HG02763 (cell line): ENCODE measurements at regions not wholly inside any gene's neighbourhood (a gene's known extent, or its start where the extent isn't known, plus 50 kb on each side); places are given as distances from the start of the nearest gene placed in this dataset.
"Not testable (repeated sequence)": the region's sequence is repeated elsewhere in the genome, so short reads cannot be mapped to it uniquely, and the experiment has no call there.

ENCODE experiments used
- ATAC-seq: cut with Tn5 transposase; IDR thresholded peaks from one replicate; pipeline ENCODE4 v1.9.1; 2021; ENCODE audit warnings: mild to moderate bottlenecking, moderate library complexity; ENCODE audit not compliant: unreplicated experiment

DNA sequence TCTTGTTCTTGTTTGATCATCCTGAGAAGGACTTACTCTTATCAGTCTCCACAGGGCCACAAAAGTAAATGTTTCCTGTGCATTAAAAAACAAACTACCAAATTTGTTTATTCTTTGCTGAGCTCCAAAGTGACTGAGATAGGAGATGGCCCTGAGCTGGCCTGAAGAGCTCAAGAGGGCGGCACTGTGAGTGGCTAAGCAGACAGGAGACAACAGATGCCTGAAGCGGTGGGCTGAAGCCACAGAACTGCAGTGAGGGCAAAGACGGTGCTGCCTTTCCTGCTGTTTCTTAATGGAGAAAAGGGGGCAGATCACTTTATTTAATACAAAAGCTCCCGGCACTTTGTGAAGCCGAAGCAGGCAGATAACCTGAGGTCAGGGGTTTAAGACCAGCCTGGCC lies 379.6 kb downstream of the ARL4A start:
- ATAC-seq = no peak

DNA sequence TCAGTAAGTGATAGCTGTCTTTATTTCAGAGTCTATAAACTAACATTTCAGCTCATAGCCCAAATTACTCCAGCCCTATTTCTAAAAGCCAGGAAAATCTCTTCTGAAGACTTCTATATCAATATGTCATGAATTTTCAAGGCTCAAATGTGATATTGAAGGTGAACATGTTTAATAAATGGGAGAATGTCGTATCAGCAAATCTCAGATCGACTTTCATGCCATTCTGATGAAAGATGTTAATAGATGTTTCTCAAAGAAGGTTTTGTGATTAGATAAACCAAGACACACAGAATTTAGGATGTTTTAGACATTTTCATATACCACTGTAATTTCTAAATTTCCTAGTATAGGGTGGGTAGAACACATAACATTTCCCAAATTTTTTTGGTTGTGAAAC lies 380.6 kb downstream of the ARL4A start:
- ATAC-seq = no peak

DNA sequence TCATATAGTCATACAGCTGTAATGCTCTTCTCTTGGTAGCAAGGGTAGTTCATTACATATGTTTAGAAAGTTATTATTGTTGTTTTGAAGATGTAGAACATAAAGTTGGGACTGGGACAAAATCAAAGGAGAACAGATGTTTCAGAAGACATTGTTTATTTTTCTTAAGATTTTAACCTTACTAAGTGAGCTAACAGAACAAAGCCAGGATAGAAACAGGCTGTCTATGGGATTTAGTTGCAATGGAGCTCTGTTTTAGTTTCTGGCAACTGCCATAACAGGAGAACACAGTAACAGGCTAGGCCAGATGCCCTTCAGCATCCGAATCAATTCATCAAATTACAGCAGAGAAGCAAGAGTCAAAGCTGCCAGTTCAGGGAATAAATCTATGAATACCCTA lies 382.4 kb downstream of the ARL4A start:
- ATAC-seq = no peak

DNA sequence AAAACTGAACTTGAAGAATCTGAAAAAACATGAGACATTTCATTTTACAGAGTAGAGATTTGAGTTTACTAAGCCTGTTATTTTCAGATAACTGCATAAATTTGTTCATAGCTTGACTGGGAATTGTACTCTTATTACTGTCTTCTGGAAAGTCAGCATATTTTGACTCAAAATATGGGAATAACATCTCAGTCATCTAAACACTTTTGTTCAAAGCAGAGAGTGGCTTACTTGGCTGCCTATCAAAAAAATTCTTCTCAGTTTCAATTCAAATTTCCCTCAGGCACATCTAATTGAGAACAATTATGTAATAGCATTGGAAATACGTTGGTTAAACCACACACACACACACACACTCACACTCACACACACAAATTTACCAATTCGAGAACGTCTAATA lies 384.6 kb downstream of the ARL4A start:
- ATAC-seq = no peak

DNA sequence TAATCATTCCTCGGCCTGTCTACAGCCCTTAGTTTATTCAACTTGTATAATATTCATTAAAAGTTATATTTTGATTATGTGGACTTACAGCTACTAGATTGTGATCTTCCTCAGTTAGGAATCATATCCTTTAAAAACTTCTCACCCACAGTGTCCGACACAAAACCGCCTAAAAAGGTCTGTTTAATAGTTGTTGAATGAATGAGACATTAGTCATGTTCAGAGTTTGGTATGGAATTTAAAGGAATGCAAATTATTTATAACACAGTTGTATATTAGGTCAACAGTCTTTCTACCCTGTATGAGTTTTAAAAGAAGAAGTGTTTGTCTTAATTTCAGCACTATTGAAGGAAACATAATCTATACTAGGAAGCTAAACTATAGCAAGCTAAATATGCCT lies 390.0 kb downstream of the ARL4A start:
- no peak for ATAC-seq

DNA sequence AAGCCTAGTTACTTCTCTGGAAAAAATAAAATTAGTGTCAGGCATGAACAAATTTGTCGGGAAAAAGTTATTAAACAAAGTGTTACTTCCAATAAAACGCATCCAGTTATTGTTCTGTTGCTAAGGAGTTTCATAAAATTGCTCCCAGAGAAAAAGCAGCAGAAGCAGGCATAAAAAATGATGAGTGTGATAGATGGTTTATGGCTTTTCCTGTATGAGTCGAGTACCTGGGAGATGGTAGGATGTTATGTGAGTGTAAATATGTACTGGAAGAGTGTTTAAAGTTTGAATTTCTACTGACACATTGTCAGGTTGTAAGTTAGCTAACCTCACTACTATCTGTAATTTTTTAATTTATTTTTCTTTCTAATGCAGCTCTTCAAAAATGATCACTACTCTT lies 390.7 kb downstream of the ARL4A start:
- no peak for ATAC-seq

DNA sequence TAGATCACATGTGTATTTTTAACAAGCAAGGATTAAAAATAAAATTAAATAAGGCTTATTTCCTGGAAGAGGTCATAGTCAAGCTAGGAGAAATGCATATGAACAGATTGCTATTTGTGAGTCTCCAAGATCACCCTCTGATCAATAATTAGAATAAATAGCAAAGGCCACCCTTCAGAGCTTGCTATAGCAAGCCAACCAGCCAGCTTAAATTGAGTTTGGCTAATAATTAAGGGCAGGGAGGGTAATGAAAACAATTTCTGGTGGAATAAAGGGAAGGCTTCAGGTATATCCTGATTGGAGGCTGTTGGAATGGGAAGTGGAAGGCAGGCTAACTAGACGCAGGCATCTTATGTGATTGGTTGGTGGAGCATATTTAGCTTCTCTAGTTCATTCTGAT lies 403.5 kb downstream of the ARL4A start:
- no peak for ATAC-seq

DNA sequence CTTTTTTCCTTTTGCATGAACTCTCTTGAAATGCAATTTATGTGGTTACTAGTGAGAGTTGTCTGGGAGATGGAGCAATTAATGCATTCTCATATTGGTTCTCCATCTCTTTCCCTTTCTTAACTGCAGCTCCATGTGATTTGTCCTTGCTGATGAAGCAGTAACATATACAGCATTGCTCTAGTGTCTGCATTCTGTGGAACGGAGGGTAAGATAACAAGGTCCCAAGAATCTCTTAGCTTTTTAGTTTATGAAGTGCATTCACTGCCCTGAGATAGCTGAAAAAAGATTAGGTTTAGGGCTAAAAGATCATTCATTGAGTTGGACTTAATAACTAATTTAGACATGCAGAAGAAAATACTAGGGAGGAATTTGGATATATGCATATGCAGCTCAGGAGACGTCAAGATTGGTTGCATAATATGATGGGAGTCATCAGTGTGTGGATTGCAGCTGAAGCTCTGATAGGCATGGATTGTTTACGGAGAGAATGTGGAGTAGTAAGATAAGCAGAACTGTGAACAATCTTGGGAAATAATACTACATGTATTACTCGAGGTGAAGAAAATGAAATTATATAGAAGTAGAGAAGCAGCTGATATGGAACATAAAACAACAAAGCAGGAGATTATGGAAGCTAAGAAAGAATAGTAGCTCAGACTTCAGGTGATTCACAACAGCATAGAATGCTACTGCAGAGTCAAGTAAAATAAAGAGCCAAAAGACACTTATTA lies 404.7 kb downstream of the ARL4A start:
- no peak for ATAC-seq

DNA sequence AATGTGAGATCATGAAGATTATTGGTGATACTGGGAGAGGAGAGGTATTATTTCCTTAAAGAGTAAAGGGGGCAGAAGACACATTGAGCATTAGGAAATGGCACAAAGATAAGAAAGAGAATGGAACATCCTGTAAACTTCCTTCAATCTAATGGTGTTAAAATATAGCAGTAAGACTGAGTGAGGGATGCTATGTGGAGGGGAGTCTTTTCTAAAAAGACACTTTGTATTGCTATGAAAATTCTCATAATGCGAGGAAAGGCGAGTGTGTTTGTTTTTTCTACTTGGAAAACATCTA lies 405.2 kb downstream of the ARL4A start:
- no peak for ATAC-seq

DNA sequence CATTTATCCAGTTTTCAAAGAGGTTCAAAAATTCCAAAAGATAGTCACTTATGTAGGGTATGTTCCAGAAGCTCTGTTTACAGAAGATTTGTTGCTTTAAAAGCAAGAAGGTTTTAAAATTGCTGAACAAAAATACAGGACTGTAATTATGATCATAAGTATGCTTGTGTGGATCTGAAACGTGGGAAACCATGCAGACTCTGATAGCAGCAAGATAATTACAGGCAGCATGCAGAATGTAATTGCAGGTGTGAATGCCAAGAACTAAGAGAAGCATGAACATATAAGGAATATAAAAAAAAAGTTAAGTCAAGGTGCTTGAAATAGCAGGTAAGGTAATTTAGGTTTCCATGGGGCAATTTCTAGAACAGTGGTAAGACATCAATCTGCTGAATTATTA lies 405.7 kb downstream of the ARL4A start:
- ATAC-seq = no peak

DNA sequence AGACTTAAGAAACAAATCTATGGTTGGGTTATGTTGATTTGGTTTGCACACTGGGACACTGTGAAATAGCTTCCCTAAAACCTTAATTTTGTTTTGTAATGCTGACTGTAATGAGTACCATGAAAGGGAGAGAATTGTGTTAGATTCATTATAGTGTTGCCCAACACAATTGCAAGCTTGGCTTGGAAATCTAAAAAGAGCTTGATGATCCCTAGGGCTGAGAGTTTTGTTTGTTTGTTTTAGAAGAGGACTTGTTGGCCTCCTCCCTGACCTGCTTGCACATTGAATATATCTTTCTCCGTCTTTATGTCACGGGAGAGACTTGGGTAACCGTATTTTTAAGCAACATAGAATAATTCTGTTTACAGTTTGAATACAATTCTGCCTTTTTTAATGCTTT lies 410.1 kb downstream of the ARL4A start:
- ATAC-seq = no peak

DNA sequence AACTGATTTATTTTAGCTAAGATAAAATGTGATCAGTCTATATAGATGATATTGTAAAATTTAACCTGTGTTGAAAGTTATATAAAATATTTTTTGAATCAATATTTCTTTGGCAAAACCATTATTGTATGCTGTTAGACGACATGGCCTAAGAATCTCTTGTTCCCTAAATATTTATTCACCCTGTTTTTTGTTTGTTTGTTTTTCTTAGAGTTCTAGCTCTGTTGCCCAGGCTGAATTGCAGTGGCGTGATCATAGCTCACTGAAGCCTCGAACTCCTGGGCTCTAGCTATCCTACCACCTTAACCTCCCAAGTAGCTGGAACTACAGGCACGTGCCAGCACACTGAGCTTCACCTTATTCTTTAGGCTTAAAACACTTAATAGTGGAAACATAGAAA lies 410.7 kb downstream of the ARL4A start:
- ATAC-seq = no peak

DNA sequence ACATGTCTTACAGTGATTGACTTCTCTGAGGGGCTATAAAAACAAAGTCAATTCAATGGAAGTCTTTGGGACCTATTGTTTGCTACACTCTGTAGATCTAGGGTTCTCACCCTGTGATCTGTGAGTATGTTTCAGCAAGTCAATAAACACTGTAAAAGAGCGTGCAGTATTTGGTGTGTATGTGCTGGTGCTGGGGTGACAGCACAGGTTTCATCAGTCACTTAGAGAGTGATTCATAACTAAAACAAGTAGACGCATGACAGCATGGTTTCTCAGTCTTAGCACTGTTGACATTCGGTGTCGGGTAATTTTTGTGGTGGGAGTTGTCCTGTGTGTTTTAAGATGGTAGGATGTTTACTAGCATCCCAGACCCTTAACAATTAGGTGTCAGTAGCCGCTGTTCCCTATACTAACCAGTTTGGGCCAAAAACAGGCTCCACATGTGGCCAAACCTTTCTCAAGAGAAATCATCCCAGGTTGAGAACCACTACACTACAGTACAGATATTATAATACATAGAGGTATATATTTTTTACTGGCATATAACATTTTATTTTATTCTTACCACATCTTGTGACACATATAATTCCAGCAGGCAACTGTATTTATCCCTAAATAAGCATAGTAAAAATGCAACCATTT lies 411.8 kb downstream of the ARL4A start:
- no peak for ATAC-seq

DNA sequence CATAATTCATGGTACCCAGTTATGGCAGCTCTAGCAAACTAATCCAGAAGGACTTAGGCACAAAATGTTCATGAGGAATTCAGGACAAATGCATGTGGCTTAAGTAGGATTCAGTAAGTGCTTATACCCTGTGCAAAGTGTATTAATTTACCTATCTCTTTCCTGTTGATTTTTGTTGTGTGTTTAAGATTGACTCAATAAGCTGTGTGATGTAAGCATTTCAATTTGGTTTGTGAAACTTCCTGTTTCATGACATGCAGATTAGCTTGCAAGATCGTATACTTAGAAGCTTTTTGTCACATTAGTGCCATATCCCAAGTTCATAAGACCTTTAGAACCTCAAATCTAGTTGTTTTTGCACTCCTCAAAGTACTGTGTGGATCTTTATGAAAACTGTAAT lies 416.7 kb downstream of the ARL4A start:
- no peak for ATAC-seq

DNA sequence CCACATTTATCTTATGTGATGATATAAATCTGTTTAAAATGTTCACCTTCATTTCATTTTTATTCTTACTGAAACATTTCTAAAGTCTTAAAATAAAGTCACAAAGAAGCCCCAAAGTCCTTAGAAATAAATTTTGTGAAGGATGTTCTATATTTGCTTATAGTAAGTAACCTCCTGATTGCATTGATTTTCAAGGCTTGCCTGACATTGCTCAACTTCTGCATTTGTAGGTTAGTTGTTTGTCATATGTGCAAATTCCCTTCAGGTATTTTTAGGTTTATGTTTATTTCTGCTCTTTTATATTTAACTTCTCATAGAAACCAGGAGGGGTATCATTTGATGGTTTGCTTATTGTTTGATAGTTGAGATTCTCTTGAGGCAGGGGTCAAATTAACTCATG lies 417.8 kb downstream of the ARL4A start:
- no peak for ATAC-seq

DNA sequence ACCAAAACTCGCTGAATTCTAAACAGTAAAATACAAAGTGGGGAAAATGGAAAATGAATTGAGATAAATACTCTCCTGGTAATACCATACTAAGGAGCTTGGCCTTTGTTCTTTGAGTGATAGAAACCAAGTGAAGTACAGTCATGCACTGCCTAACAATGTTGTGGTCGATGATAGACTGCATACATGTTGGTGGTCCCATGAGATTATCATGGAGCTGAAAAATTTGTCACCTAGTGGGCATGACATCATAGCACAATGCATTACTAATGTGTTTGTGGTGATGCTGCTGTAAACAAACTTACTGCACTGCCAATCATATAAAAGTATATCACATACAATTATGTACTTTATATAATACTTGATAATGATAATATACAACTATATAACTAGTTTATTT lies 419.1 kb downstream of the ARL4A start:
- no peak for ATAC-seq

DNA sequence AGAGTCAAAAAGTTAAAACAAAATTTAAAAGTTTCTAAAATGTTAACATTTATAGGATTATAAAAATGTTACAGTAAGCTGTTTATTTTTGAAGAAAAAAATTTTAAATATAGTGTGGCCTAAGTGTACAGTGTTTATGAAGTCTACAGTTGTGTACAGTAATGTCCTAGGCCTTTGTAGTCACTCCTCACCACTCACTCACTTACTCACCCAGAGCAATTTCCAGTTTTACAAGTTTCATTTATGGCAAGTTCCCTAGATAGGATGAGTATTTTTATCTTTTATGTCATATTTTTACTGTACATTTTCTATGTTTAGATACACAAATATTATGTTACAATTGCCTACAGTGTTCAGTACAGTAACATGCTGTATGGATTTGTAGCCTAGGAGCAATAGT lies 419.9 kb downstream of the ARL4A start:
- no peak for ATAC-seq

DNA sequence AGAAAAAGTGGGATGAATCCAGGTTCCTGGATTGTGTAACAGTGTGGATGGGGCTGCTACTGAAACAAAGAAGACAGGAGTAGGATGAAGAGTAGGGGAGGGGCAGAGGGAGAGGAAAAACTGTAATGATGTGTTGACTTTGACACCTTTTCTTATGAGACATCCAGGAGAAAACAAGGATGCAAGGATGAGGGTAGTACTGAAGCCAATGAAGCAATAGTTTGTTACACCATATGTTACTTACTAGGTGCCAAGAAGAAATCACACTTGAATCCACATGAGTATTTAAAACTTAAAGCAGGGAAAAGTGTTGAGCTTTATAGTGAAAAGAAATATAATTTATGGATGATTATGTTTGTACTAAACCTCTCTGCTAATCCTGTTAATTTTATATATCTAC lies 420.6 kb downstream of the ARL4A start:
- no peak for ATAC-seq

DNA sequence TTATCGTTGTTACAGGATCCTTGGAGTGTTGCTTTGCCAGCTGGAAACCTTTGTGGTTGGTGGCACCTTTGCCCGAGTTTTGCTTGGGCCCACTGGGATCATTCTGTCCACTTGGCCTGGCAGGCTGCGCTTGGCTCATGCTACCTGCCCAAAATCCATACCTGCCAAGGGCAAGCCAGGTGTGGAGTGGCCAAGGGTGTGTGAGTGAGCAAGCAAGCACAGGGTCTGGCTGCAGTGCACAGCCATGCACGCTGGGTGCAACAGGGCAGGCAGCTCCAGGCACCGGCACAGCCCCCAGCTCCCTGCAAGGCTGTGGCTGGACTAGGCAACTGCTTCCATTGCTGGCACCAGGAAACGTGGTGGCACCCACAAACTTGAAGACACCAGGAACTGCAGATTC lies 421.8 kb downstream of the ARL4A start:
- ATAC-seq = no peak

DNA sequence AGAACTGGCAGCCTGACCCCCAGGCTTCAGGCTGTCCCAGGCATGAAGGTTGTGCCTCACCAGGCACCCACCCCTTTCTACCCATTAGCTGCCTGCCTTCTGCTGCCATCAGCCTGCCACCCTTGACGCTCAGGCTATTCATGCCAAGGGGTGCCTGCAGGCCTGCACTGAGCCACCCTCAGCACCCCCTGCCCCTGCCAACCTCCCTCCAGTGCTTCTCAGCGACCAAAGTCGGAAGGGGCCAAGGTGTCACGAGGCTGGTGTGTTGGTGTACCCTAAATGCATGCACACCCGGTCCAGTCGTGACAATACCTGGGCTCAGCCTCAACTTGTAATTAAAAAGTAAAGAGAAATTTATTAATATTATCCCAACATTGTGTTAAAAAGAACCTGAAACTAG lies 422.7 kb downstream of the ARL4A start:
- ATAC-seq = no peak

DNA sequence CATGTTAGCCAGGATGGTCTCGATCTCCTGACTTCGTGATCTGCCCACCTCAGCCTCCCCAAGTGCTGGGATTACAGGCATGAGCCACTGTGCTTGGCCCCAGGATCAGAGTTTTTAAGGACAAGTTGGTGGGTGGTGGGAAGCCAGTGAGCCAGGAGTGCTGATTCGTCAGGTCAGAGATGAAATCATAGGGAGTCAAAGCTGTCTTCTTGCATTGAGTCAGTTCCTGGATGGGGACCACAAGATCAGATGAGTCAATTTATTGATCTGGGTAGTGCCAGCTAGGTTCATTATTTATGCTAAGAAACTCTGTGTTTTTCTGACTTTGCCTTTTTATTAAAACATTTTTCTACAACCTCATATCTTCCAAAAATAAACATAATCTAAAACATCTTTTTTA lies 423.8 kb downstream of the ARL4A start:
- ATAC-seq = no peak

DNA sequence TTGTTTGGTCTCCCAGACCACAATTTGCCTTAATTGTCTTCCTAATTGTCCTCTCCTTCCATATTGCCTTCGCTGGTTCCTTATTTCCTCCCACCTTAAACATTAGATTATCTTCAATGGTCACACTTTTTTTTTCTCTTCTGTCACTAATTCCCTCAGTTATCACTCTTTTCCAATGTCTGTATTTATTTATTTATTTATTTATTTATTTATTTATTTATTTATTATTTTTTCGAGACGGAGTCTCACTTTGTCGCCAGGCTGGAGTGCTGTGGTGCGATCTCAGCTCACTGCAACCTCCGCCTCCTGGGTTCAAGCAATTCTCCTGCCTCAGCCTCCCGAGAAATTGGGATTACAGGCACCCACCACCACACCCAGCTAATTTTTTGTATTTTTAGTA lies 426.8 kb downstream of the ARL4A start:
- ATAC-seq = not testable (repeated sequence)

DNA sequence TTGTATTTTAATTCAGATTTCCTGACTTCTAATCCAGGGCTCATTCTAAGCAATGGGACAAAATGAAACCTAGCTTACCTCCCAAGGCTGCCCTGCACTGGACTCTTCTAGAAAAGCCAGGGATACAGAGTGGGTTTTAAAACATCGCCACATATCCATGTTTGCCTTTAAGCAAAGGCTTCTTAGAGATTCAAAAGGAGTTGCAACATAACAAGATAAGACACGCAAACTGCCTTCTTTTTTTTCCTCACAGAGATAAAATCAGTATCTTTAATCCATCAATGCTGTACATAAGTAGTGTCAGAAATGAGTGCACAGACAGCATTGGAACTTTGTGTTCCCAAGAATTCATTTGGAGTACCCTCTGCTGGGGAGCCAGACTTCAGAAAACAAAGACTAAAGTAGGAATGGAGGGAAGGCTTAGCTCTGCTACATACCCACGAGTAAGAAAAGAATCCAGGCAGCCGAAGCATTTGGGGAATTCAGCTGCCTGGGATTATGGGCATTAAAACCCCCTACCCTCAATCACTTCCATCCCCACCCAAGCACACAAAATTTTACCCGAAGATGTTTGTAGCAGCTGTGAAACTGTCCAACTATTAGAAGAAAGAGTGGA lies 427.8 kb downstream of the ARL4A start:
- no peak for ATAC-seq
